Suppressor macrophage treated with lipopolysaccharide for 4 hours (primary cell): ENCODE measurements at regions not wholly inside any gene's neighbourhood (a gene's known extent, or its start where the extent isn't known, plus 50 kb on each side); places are given as distances from the start of the nearest gene placed in this dataset.
"Not testable (repeated sequence)": the region's sequence is repeated elsewhere in the genome, so short reads cannot be mapped to it uniquely, and the experiment has no call there.

Experiments used
- DNase-seq: peaks from one replicate; pipeline ENCODE4 v3.0.0-alpha.2; 2020

DNA sequence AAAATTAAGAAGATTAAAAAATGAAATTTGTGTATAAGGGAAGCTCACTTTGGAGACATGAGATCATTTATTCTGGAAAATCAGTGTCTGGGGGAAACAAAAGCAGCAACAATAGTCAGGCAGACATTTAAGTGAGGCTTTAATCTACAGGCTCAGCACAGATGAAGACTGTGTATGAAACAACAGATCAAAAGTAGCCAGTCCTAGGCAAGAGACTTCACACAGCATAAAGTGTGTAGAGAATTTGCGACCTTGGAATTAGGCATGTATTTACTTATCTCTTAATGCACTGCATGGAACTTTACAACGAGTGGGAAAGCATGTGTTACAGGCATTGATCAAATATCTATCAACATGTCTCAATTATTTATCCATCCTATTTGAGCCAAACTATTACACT is 1099.9 kb downstream of the PLA2G4A start:
- DNase-seq, result no peak

DNA sequence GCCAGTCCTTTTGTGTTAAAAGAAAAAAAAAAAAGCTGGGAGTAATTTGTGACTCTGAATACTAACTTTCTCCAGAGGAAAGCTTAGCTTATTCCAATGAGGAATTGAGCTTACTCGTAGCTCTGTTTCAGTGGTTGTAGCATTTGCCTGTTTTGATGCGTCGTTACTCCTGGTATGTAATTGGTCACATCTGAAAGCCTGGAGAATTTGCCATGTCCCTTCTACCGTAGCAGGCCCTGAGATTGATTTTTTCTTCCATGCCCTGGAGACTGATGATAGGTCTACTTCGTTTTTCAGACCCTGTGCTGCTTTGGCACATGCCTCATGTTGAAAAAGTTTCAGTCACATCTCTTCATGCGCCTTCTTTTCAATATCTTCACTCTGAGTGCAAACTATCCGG is 1103.0 kb downstream of the PLA2G4A start:
- DNase-seq, result no peak

DNA sequence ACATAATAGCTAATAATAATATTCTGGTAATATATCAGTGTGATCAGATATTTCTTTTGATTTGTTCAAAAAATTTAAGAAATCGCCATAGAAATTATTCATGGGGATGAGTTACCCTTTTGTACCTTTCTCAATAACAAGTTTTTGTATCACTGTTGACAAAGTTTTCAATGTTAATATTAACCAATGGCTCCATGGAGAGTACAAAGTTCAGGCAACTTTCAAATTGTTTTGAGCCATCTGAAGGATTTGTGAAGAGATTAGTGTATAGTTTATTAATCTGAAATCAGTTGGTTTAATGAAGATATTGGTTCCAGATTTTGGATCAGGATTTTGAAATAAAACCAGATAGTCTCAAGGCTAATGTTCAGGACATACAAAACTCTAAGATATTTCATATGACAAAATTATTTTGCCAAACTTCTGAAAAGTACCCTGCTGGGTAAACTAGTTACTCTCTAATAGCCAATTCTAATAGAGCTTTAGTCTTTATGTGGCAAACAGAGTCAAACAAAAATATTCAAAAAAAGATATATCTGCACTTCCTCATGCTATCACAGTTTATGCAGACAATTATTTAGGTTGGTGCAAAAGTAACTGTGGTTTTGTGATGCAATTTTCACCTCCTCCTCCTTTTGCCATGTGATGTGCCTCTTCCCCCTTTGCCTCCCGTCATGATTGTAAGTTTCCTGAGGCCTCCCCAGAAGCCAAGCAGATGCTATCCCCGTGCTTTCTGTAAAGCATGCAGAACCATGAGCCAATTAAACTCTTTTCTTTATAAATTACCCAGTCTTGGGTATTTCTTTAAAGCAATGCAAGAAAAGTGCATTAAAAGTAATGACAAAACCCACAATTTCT is 1105.0 kb downstream of the PLA2G4A start:
- no peak for DNase-seq

DNA sequence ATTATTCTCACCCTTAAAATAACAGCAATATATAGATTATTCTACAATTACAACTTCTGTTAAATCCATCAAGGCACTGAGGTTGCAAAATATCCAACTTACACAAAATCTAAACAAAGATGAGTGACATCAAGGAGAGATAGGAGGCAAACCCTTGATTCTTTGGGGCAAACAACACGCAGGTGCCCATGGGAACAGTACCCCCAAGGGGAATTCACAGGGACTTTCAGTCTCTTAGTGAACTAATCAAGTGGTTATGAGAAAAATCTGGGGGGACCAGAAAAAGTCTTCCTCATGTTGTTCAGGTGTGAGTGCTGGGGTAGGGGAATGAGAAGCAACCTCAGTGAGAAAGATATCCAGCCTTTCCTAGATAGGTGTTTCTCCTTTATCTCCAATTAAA is 1107.9 kb downstream of the PLA2G4A start:
- DNase-seq, result no peak

DNA sequence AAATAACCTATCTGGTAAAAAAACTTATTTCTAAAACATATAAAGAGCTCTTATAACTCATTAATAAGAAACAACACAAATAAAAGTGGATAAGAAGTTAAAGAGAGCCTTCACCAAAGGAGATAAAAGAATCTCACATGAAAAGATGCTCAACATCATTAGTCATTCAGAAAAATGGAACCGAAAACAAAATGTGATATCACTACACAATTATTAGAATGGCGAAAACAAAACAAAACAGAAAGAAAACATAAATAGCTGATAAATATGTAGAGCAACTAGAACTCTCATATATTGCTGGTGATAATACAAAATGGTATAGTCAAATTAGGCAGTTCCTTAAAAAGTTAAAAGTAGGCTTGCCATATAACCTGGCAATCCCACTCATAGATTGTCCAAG is 1109.3 kb downstream of the PLA2G4A start:
- DNase-seq, result no peak

DNA sequence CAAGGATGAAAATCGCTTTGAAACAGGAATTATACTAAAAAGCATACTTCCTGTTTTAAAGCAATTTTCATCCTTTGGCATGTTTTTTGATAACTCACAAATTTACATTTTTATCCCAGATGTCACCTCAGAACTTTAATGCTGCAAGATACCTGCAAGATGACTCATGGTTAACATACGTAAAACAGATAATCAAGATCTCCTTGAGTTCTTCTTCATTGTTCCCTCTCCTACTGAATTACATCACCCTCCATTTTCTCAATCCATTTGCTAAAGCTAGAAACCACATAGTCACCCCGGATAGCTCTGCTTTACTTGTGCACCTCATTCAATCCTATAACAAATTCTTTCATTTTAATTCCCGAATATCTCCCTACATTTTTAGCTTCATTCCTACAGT is 1114.2 kb downstream of the PLA2G4A start:
- no peak for DNase-seq

DNA sequence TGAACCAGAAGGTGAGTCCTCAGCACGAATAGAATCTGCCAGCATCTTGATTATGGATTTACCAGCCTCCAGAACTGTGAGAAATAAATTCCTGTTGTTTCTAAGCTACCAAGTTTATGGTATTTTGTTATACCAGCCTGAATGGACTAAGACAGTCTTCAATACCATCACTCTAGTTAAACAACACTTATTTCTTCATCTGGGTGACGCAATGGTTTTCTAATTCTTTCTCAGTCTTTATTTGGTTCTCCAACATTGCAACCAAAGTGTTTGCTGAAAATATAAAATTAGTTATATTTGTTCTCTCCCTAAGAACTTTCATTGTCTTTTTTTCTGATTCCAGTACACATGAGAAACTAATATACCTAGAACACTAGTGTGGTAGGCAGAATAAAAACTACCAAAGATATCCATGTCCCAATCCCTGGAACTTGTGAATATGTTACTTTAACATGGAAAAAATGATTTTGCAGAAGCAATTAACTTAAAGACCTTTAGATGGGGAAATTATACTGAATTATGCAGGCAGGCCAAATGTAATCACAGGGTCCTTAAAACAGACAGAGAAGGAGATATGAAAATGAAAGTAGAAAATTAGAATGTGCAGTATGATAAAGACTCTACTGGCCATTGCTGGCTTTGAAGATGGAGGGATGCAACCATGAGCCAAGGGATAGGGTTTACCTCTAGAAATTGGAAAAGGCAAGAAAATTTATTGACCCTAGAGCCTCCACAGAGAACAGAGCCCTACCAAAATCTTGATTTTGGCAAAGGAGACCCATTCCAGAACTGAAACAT is 1115.1 kb downstream of the PLA2G4A start:
- no peak for DNase-seq

DNA sequence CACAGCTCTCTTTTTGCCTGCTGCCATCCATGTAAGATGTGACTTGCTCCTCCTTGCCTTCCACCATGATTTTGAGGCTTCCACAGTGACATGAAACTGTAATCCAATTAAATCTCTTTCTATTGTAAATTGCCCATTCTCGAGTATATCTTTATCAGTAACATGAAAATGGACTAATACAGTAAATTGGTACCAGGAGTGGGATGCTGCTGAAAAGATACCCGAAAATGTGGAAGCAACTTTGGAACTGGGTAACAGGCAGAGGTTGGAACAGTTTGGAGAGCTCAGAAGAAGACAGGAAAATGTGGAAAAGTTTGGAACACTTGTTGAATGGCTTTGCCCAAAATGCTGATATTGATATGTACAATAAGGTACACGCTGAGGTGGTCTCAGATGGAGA is 1117.9 kb downstream of the PLA2G4A start:
- DNase-seq, result not testable (repeated sequence)

DNA sequence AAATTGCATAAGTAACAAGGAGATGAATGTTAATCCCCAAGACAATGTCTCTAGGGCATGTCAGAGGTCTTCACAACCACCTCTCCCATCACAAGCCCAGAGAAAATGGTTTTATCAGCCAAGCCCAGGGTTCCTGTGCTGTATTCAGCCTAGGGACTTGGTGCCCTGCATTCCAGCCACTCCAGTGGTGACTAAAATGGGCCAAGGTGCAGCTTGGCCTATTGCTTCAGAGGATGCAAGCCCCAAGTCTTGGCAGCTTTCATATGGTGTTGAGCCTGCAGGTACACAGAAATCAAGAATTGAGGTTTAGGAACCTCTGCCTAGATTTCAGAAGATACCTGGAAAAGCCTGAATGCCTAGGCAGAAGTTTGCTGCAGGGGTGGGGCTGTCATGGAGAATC is 1118.6 kb downstream of the PLA2G4A start:
- DNase-seq, result no peak

DNA sequence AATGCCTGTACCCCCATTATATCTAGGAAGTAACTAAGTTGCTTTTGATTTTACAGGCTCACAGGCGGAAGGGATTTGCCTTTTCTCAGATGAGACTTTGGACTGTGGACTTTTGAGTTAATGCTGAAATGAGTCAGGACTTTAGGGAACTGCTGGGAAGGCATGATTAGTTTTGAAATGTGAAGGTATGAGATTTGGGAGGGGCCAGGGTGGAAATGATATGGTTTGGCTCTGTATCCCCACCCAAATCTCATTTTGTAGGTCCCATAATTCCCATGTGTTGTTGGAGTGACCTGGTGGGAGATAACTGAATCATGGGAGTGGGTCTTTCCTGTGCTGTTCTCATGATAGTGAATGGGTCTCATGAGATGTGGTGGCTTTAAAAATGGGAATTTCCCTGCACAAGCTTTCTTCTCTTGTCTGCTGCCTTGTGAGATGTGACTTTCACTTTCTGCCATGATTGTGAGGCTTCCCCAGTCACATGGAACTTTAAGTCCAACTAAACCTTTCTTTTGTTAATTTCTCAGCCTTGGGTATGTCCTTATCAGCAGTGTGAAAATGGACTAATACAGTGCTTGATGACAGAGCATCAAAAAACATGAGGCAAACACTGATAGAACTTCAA is 1119.5 kb downstream of the PLA2G4A start:
- no peak for DNase-seq

DNA sequence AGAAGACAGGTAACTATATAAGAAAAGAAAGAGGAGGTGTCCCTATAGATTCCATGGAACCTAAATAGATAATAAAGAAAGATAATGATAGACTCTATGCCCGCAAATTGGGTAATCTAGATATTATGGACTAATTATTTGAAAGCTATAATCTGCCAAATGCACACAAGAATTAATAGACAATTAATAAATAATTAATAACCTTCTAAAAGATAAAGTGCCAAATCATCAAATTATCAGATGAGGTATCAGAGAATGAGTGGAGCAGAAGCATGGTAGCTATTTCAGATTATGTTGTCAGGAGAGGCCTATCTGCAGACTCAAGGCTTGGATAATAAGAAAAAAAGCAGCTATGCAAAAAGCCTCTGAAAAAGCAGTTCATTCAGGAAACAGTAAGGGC is 1120.8 kb downstream of the PLA2G4A start:
- no peak for DNase-seq

DNA sequence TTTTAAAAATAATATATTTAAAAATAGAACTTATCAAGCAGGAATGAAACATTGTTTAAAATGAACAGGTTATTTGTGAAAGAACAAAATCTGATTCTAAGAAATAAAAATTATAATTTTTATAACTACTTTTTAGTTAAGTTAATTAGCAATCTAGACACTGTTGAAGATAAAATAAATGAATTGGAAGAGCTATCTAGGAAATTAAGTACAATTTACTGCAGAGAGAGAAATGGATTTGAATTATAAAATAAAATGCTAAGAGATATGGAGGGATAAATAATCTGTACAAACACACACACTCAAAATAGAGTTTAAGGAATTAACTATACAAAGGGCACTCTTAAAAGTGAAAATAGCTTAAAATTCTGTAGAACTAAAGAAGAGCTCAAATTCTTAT is 1123.1 kb downstream of the PLA2G4A start:
- no peak for DNase-seq

DNA sequence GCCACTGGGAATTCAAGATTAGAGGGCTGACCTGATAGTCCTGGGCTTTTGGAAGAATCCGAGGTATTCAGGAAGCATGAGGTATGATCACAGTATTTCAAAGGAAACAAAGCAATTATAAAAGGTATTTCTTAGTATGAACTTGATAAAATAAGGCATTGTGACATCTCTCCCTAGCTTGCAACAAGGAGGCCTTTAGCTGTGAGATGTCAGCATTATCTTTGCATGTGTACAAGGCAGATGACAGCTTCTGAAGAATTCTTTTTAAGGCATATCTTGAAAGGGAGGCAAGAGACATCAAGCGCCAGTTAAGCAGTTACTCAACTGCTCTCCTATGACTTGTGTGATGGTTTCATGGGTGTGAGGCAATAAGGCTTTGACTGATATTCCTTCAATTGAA is 1123.7 kb downstream of the PLA2G4A start:
- no peak for DNase-seq

DNA sequence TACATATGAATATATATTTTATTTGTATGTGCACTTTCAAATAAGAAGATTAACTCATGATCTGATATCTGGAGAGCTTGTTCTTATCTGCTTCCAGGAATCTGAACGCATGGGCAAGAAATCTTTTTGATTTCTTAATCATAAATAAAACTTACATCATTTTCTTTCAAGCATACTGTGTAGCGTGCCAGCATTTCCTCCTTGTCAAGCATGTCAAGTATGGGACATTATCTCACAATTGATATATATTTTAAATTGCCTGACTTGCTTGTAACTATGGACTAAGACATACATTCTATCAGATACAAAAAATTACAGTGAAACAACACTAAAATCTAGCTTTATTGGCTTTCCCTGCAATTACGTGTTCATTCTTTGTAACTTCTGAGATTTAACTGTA is 1128.2 kb downstream of the PLA2G4A start:
- no peak for DNase-seq

DNA sequence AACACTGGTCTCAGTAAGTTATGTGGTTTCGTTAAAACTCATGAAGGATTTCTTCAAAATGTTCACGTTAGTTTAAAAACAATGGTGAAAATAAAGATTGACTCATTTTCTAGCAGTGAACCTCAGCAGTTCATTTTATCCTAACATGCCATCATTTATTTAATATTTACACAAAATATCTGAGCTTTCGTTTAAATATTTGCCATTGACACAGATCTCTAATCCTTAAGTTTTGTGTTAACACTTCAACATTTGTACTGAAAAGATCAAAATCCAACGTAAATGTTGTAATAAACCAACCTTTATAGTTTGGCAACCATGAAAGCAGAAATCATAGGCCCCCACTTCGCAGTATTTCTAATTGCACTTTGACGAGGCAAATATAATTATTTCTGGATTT is 1129.5 kb downstream of the PLA2G4A start:
- no peak for DNase-seq

DNA sequence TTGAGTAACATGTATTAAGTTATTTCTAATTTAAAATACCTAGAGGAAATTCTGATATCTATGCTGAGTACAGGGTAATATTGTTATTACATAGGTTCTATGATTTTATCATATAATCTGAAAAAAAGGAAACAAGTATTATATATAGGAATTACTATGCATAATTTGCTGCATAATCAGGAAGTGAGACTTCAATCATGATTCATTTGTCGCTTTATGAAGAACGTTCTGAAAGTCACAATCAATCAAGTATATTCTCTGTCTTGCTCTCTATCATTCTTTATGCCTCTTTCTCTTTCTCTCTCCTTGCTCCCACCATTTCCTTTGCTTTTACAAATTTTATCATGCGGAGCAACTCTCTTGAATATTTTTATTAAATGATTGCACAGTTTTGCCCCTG is 1130.3 kb downstream of the PLA2G4A start:
- DNase-seq, result no peak

DNA sequence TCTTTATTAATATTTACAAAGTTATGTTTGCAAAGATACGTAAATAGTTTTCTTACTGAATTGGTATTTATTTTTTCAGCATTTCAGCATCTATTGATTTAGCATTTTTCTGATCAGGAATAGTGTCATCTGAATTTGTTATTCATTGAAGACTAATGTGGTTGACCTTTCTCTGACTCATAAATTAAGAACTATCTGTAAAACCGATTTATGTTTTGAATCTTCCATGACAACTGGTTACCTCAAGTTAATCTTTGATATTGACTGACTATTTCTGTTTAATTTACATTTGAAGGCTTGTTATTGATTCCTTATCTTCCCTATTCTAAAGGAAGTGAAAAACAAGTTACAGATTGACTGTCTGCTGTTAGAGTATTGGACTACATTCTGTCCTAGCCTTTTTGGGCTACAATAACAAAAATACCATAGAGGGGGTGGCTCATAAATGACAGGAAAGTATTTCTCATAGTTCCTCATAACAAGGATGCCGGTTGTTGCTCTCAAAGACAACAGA is 1131.4 kb downstream of the PLA2G4A start:
- no peak for DNase-seq

DNA sequence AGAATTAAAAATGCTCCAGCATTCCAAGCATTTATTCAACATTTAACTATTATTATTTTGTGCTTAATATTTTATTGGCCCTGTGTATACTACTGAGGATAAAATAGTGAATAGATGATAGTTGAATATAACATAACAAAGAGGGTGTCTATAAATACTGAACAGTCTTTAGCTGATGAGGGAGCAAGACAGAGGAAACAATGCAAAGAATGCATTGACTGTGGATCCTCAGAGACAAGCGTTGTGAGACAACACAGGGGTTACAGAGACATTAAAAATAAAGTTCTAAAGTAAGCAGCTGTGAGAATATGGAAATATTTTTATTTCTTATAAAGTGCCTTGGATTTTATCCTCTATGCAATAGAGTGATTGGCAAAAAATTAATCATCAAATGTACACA is 1133.1 kb downstream of the PLA2G4A start:
- no peak for DNase-seq

DNA sequence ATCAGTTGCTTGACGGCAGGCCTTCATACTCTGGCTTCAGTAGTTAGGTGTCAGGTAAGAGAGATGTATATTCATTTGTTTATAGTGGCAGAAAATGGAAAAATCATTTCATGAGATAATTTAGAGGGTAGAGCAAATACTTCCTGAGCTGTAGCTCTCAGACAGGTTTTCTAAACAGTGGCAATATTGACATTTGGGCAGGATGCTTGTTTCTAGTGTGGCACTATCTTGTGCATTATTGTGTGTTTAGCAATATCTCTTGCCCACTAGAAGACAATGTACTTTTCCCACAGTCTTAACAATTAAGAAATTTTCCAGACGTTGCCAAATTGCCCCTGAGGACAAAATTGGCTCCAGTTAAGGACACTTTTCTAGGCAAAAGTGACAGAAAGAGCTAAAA is 1143.1 kb downstream of the PLA2G4A start:
- DNase-seq, result no peak

DNA sequence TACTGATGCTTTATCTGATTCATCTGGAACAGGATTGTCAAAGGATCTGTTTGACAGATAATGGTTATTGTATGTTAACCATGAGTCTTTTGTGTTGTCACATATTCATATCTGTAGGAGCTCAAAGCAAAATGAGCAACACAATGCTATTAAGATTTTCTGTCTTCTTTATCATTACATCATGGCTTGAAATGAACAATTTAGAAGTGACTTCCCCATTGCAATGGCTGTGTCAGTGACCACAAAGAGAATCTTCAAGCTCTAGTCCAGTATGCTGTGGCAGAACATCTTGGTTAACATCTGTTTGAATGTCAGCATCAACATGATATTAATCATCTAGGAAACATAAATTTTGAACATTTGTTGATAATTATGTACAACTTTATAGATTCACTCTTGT is 1148.5 kb downstream of the PLA2G4A start:
- no peak for DNase-seq

DNA sequence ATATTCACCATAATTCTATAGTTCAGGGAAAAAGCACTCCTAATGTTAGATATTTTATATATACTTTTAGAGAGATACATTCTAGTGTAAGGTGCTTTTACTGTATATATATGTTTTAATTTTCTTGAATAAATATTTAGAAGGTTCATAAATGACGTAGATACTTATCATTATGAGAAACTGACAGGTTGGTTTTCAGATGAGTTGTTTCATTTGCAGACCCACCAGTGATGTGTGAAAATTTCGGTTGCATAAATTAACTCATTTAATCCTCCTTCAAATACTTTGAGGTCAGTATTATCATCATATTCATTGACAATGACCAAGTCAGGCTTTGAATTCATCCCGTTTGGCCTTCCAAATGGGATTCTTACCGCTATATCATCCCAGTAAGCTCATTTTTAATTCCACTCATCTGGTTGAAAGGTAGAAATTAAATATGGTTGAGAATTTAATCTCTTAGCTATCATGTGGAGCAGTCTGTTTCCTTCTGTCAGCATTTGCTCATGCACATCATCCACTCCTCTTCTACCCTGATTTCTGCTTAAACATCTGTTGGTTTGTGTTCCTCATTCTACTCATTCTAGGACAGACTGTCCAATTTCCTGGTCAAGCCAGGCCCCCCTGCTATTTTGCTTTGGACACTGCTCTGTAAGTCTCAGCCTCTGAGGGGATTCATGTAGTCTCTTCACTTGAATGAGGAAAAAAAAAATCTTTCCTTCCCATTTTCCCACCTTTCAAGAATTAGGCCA is 1156.6 kb downstream of the PLA2G4A start:
- no peak for DNase-seq

DNA sequence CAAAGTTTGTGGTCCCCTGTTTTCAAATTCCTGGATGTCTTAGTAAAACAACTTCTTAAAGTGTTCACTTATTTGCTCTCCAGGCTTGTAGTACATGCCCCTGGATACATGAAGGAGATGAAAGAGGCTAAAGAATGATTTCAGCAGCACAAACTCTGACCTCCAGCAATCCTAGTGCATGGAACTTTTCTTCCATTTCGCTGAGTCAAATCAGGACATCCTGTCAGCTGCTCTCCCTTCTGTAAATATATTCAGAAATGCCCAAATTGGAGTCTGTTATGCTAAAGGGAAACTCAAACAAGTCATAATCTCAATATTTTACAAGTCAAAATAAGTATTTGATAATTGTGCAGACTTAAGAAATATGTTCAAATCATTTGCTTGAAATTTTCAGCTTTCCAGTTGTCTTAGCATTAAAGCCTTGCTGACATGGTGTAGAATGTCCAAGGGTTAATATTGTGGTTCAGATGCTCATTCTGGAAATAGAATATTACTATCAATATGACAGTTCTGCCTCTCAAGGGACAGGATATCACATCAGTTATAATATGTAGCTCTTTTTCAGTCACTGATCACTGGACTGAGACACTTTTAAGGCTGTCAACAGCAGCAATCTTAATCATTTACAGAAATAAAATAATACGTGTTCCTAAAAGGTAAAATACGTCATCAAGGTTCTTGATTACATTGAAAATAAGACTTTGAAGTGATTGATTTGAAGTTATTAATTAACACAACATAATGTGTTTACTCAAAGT is 1157.3 kb downstream of the PLA2G4A start:
- no peak for DNase-seq
